Ovary (tissue), 3 donors: ENCODE measurements at regions not wholly inside any gene's neighbourhood (a gene's known extent, or its start where the extent isn't known, plus 50 kb on each side); places are given as distances from the start of the nearest gene placed in this dataset.

Experiments
- CTCF ChIP-seq, 3 donors: fragments of 450-650 bp in 2 of 3; fragments of 200-600 bp in 1 of 3; IDR thresholded peaks; one replicate each; pipeline versions ENCODE4 v1.5.1 to v1.8.0; 2016 to 2022; ENCODE audit warnings: antibody characterized with exemption in 3 of 3, mild to moderate bottlenecking in 1 of 3
- EP300 ChIP-seq: sonication (generic); formaldehyde crosslinking; IDR thresholded peaks from one replicate; pipeline ENCODE4 v1.6.1; 2017; ENCODE audit warnings: antibody characterized with exemption
- POLR2A ChIP-seq: fragments of 450-650 bp; IDR thresholded peaks from one replicate; pipeline ENCODE4 v1.6.1; 2017; ENCODE audit warnings: antibody characterized with exemption, mild to moderate bottlenecking, moderate library complexity
- donor health status: DM: no; HTN: no; CAD: no.

- TF ChIP-seq CTCF (IDR thresholded peaks at IDR 0.05) (no peak), POLR2A (no peak), EP300 (no peak)
These were observed 79.3 kb downstream of the CBLL2 start for GRCh38 chrX:22351966-22352365.
